Keratinocyte (primary cell): ENCODE measurements at regions not wholly inside any gene's neighbourhood (a gene's known extent, or its start where the extent isn't known, plus 50 kb on each side); places are given as distances from the start of the nearest gene placed in this dataset.

Experiments
- CTCF ChIP-seq, 3 experiments: IDR thresholded peaks in 1 of 3; conservative IDR thresholded peaks in 1 of 3; optimal IDR thresholded peaks in 1 of 3; 2 replicates in 2 of 3; 3 replicates in 1 of 3; pipeline versions ENCODE3 to v1.5.1; 2011; ENCODE audit warnings: low read length in 3 of 3, mild to moderate bottlenecking in 3 of 3, moderate library complexity in 2 of 3, control low read depth in 1 of 3, inconsistent platforms in 1 of 3; ENCODE audit not compliant: insufficient read depth in 2 of 3; ENCODE audit errors: extremely low read depth in 1 of 3
- EZH2 ChIP-seq: IDR thresholded peaks from one replicate; pipeline ENCODE4 v1.6.1; 2012; ENCODE audit warnings: inconsistent platforms, mild to moderate bottlenecking, low read length, moderate library complexity

DNA sequence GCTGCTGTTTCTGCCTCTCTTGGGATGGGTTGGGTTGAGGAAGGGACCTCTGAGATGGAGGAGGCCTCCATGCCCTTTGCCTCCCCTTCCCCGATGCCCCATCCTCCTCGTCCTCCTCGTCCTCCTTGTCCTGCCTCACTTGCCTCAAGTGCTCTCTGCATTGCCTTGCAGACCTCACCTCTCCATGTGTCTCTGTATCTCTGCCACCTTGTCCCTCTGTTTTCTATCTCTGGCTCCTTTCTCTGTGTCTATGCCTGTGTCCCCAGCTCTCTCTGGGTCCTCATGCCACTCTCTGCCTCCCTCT, 87.5 kb downstream of the MCFD2 start:
- TF ChIP-seq EZH2 (no peak), CTCF (optimal IDR thresholded peaks at IDR 0.05 in 1 of 3, IDR thresholded peaks at IDR 0.05 in 1 of 3, conservative IDR thresholded peaks at IDR 0.05 in 1 of 3; ENCODE audit: extremely low read depth in 1 of 3, insufficient read depth in 2 of 3, low read length in 3 of 3) (no peak)
